SH-SY5Y (cell line): ENCODE measurements at regions not wholly inside any gene's neighbourhood (a gene's known extent, or its start where the extent isn't known, plus 50 kb on each side); places are given as distances from the start of the nearest gene placed in this dataset.

Experiments used
- GATA2 ChIP-seq: IDR thresholded peaks from 2 replicates; pipeline ENCODE4 v1.6.1; 2011; ENCODE audit warnings: mild to moderate bottlenecking, low read depth, low read length
- GATA3 ChIP-seq: IDR thresholded peaks from 2 replicates; pipeline ENCODE4 v1.6.1; 2011; ENCODE audit warnings: low read depth, mild to moderate bottlenecking, low read length, moderate library complexity

GRCh38 chr6:44500074-44500473 lies 112.6 kb downstream of the CDC5L start:
- TF ChIP-seq GATA2 (no peak), GATA3 (no peak)

- TF ChIP-seq GATA2 (no peak), GATA3 (no peak)
Observed at GRCh38 chr6:44503471-44503870, 116.0 kb downstream of the CDC5L start.

- TF ChIP-seq GATA3 = no peak
- no peak for TF ChIP-seq GATA2
Observed at GRCh38 chr6:44504301-44504791, 116.8 kb downstream of the CDC5L start.

DNA sequence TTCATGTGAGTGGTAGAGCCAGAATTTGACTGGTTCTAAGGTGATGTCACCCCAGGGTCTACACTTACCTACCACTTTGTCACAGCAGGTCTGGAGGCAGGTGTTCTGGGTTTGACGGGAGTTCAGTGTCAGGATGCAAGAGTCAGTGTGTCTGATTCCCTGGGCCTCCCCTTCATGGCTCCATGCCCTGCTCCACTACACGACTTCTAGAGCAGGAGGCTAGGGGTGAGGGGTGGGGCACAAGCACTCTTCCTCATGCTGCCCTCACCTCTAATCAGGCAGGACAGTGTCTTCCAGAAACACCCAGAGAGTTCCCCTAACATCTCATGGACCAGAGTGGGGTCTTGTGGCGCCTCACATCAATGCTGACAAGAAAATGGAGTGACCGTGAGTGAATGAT lies 118.2 kb downstream of the CDC5L start:
- no peak for TF ChIP-seq GATA3
- TF ChIP-seq GATA2 = no peak

DNA sequence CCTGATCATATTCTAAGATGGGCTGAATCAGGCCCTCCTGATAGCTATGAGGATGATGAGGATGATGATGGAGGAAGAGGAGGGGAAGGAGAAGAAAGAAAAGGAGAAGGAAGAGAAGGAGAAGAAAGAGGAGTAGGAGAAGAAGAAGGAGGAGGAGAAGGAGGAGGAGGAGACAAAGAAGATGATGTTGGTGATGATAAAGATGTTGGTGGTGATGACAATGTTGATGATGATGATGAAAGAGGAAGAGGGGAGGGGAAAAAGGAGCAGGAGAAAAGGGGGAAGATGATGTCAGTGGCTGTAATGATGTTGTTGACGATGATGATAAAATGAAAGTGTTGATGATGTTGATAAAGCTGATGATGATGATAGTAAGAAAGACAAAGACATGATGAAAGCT lies 119.5 kb downstream of the CDC5L start:
- TF ChIP-seq GATA2 = no peak
- no peak for TF ChIP-seq GATA3

DNA sequence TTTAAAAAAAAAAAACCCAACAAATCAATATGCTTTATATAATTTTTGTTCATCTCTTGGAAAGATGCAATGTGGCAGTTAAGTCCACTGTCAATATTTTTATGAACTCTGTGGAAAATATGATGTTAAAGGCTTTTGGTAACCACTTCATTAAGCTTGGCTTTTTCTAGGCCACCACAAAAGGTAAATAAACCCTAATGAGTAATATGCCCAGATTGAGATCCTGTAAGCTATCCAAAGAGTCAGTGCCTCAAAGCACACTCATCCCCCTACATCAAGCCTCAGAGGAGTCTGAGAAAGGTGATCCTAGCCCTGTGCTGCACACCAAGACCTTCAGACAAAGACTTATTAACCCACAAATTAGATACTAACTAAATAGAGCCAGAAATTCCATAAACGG lies 121.1 kb downstream of the CDC5L start:
- TF ChIP-seq GATA2 = no peak
- no peak for TF ChIP-seq GATA3

DNA sequence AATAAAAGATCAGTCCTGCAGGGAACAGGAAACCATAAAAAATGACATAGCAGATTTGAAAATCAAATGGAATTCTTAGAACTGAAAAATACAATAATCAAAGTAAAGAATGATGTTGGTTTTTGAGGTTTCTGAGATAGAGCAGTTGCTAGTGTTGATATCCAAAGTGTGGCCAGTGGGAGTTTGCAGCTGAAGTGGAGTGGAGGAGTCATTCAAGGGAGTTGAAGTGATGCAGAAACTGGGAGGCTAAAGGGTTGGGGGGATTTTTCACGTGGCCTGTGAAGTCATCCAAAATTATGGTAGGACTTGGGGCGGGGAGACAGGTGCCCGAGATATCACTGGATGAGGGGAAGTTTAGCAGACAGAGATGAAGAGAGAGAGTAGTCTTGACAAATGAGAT lies 123.6 kb downstream of the CDC5L start:
- no peak for TF ChIP-seq GATA3
- TF ChIP-seq GATA2 = no peak

- TF ChIP-seq GATA2 (no peak), GATA3 (no peak)
Observed at GRCh38 chr6:44512868-44513741, 125.6 kb downstream of the CDC5L start.

DNA sequence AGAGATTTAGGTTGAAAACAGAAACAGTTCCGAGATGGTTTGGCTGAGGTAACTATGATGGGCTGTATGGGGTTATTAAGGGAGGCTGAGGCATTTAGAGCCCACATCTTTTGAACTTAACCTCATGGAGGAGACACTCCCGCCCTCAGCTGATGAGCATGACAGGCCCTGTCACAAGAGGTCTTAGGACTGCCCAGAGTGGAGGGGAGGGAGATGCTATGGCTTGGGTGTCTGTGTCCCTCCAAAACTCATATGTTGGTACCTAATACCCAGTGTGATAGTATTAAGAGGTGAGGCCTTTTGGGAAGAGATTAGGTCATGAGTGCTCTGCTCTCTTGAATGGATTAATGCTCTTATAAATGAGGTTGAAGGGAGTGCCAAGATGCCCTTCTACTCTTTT lies 126.6 kb downstream of the CDC5L start:
- TF ChIP-seq GATA2 (no peak), GATA3 (no peak)

DNA sequence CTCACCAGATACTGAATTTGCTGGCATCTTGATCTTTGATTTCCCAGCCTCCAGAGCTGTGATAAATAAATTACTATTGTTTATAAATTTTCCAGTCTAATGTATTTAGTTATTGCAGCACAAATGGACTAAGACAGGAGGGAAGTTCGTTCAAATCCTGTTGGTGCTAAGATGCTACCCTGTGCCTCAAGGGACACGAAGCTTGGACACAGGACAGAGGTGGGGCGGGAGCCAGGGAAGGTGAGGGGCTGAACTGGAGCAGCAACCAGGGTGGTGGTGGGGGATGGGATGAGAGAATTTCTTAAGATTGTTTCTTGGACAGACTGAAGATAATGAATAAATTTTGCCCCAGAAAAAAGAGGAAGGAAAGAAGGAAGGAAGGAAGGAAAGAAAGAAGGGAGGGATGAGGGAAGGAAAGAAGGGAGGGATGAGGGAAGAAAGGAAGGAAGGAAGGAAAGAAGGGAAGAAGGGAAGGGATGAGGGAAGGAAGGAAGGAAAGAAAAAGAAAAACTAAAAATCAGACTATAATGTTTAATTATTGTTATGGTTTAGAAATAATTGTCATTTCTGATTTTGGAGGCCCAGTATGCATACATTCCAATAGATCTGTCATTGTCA lies 127.2 kb downstream of the CDC5L start:
- TF ChIP-seq GATA2 (no peak), GATA3 (no peak)

- TF ChIP-seq GATA2 (no peak), GATA3 (no peak)
Observed at GRCh38 chr6:44522871-44523270, 135.4 kb downstream of the CDC5L start.

DNA sequence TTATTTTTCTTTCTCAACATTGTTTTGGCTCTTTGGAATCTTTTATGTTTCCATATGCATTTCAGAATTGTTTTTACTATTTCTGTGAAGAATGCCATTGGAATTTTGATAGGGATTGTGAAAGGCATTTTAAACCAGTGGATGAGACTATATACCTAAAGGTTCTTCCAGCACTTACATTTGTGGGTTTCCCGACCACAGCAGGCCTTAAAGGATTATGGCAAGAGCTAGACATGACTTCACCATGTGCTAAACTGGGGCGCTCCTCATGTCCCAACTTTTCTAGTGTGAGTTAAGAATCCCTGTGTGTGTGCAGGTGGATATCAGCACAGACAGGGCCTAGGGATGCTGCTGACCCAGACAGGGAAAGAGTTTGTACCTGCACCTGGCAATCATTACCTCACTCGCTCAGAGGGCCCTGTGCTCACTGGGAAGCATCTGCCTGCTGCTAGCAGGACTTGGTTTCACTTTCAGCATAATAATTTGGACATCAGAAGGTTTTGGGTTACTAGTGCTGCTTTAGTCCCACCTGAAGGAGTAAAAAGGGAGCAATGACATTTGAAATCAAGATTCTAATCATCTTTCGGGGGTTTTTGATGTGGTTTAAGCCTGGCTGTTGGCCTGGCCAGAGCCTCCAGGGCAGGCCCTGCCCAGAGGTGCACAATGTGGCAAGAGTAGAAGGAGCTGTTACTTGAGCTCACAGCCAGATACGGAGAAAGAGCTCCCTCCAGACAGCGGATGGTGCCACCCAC lies 137.1 kb downstream of the CDC5L start:
- no peak for TF ChIP-seq GATA3
- no peak for TF ChIP-seq GATA2

- no peak for TF ChIP-seq GATA3
Observed at GRCh38 chr6:44525761-44526351, 138.3 kb downstream of the CDC5L start.

GRCh38 chr6:44527181-44527580 lies 139.7 kb downstream of the CDC5L start:
- TF ChIP-seq GATA3 (no peak), GATA2 (no peak)
